ENCODE measurements at regions not wholly inside any gene's neighbourhood (a gene's known extent, or its start where the extent isn't known, plus 50 kb on each side); places are given as distances from the start of the nearest gene placed in this dataset.

- DNase-seq (ENCODE audit: low spot score): no peak
Measured at GRCh38 chr13:39938596-39938995, 283.1 kb downstream of the COG6 start.

GRCh38 chr13:39941236-39941635, 285.8 kb downstream of the COG6 start:
- no peak for DNase-seq (ENCODE audit: low spot score)

- DNase-seq (ENCODE audit: low spot score): no peak
Measured at GRCh38 chr13:39941911-39942551, 286.6 kb downstream of the COG6 start.

GRCh38 chr13:39942552-39943273, 287.3 kb downstream of the COG6 start:
- peak; percentile 71 for DNase-seq (ENCODE audit: low spot score)

- no peak for DNase-seq (ENCODE audit: low spot score)
Measured at GRCh38 chr13:39943711-39944110, 288.2 kb downstream of the COG6 start.

GRCh38 chr13:39945226-39945625, 289.8 kb downstream of the COG6 start:
- DNase-seq (ENCODE audit: low spot score): no peak

GRCh38 chr13:39946769-39947168, 291.3 kb downstream of the COG6 start:
- no peak for DNase-seq (ENCODE audit: low spot score)

- no peak for DNase-seq (ENCODE audit: low spot score)
Measured at GRCh38 chr13:39951301-39951700, 295.8 kb downstream of the COG6 start.

GRCh38 chr13:39952249-39953233, 297.1 kb downstream of the COG6 start:
- DNase-seq (ENCODE audit: low spot score): peak; percentile 6

GRCh38 chr13:39954476-39954875, 299.0 kb downstream of the COG6 start:
- DNase-seq (ENCODE audit: low spot score): no peak

GRCh38 chr13:39955560-39955959, 300.1 kb downstream of the COG6 start:
- no peak for DNase-seq (ENCODE audit: low spot score)

- DNase-seq (ENCODE audit: low spot score): no peak
Measured at GRCh38 chr13:39956036-39956435, 300.6 kb downstream of the COG6 start.

- no peak for DNase-seq (ENCODE audit: low spot score)
Measured at GRCh38 chr13:39957868-39958677, 302.6 kb downstream of the COG6 start.

- no peak for DNase-seq (ENCODE audit: low spot score)
Measured at GRCh38 chr13:39959497-39960144, 304.2 kb downstream of the COG6 start.

GRCh38 chr13:39960191-39960590, 304.7 kb downstream of the COG6 start:
- DNase-seq (ENCODE audit: low spot score): no peak

GRCh38 chr13:39961036-39961435, 305.6 kb downstream of the COG6 start:
- no peak for DNase-seq (ENCODE audit: low spot score)

- no peak for DNase-seq (ENCODE audit: low spot score)
Measured at GRCh38 chr13:39963612-39964011, 308.1 kb downstream of the COG6 start.

- DNase-seq (ENCODE audit: low spot score): no peak
Measured at GRCh38 chr13:39965309-39965708, 309.8 kb downstream of the COG6 start.

GRCh38 chr13:39967199-39967959, 311.9 kb downstream of the COG6 start:
- DNase-seq (ENCODE audit: low spot score): no peak
